K562 (cell line): ENCODE measurements at regions not wholly inside any gene's neighbourhood (a gene's known extent, or its start where the extent isn't known, plus 50 kb on each side); places are given as distances from the start of the nearest gene placed in this dataset.
A peak's percentile ranks its signal among the peaks of the same experiment; 100 is the strongest.

ENCODE experiments used
- ATF7 ChIP-seq: fragments of 450-650 bp; IDR thresholded peaks from 2 replicates; pipeline ENCODE4 v1.7.1; 2014; ENCODE audit warnings: mild to moderate bottlenecking, moderate library complexity
- CBFA2T3 ChIP-seq: fragments of 450-650 bp; IDR thresholded peaks from 2 replicates; pipeline ENCODE4 v1.6.1; 2017
- ELF2 ChIP-seq: fragments of 250-450 bp; sonication (Bioruptor Pico); IDR thresholded peaks from 2 replicates; pipeline ENCODE4 v1.5.0; 2021; ENCODE audit warnings: mild to moderate bottlenecking
- GABPB2 ChIP-seq: fragments of 250-450 bp; sonication (Bioruptor Pico); conservative IDR thresholded peaks from 2 replicates; pipeline ENCODE4 v1.5.1; 2021; ENCODE audit warnings: mild to moderate bottlenecking
- KAT7 ChIP-seq: sonication (generic); formaldehyde crosslinking; IDR thresholded peaks from 2 replicates; pipeline ENCODE4 v1.8.0; 2022; ENCODE audit warnings: missing genetic modification reagents, mild to moderate bottlenecking, borderline replicate concordance
- LEF1 ChIP-seq: fragments of 450-650 bp; IDR thresholded peaks from 2 replicates; pipeline ENCODE4 v1.6.1; 2016; ENCODE audit warnings: mild to moderate bottlenecking
- MIER1 ChIP-seq: fragments of 450-650 bp; IDR thresholded peaks from 2 replicates; pipeline ENCODE4 v1.6.1; 2016; ENCODE audit warnings: antibody characterized with exemption, mild to moderate bottlenecking, low read depth
- NR3C1 ChIP-seq: sonication (generic); formaldehyde crosslinking; IDR thresholded peaks from 2 replicates; pipeline ENCODE4 v1.8.1; 2022; ENCODE audit warnings: missing genetic modification reagents
- PHB ChIP-seq: fragments of 250-450 bp; sonication (Bioruptor Pico); IDR thresholded peaks from 2 replicates; pipeline ENCODE4 v1.5.0; 2021
- POLR2B ChIP-seq: fragments of 450-650 bp; IDR thresholded peaks from 2 replicates; pipeline ENCODE4 v1.6.1; 2018; ENCODE audit warnings: low read depth; ENCODE audit not compliant: partially characterized antibody
- SMARCC2 ChIP-seq: fragments of 450-650 bp; IDR thresholded peaks from 2 replicates; pipeline ENCODE4 v1.6.1; 2017; ENCODE audit warnings: antibody characterized with exemption, moderate library complexity, mild to moderate bottlenecking, low read depth
- SNIP1 ChIP-seq: fragments of 450-650 bp; IDR thresholded peaks from 2 replicates; pipeline ENCODE4 v1.7.1; 2017; ENCODE audit warnings: low read depth, mild to moderate bottlenecking
- TCFL5 ChIP-seq: fragments of 250-450 bp; sonication (Bioruptor Pico); conservative IDR thresholded peaks from 2 replicates; pipeline ENCODE4 v1.6.1; 2021; ENCODE audit warnings: mild to moderate bottlenecking, moderate library complexity, matching md5 sums
- ZNF583 ChIP-seq: fragments of 250-450 bp; sonication (Bioruptor Pico); IDR thresholded peaks from 2 replicates; pipeline ENCODE4 v1.4.0; 2020
- ZNF75A ChIP-seq: fragments of 450-650 bp; formaldehyde crosslinking; IDR thresholded peaks from 2 replicates; pipeline ENCODE4 v1.4.0; 2020; ENCODE audit warnings: mild to moderate bottlenecking
- ZSCAN29 ChIP-seq: fragments of 450-650 bp; IDR thresholded peaks from 2 replicates; pipeline ENCODE4 v1.6.1; 2017
- TF ChIP-seq, protein P1 (sequence below): fragments of 250-450 bp; sonication (Bioruptor Pico); IDR thresholded peaks from 2 replicates; pipeline ENCODE4 v1.5.0; 2021; ENCODE audit warnings: mild to moderate bottlenecking, moderate library complexity
- TF ChIP-seq, protein P2 (sequence below): IDR thresholded peaks from 3 replicates; pipeline ENCODE4 v1.6.1; 2011; ENCODE audit warnings: borderline replicate concordance, mild to moderate bottlenecking, moderate library complexity; ENCODE audit not compliant: insufficient read length; ENCODE audit errors: extremely low read depth
- TF ChIP-seq, protein P3 (sequence below): fragments of 250-450 bp; sonication (Bioruptor Pico); IDR thresholded peaks from 2 replicates; pipeline ENCODE4 v1.8.0; 2022; ENCODE audit warnings: moderate library complexity, mild to moderate bottlenecking, inconsistent platforms
- TF ChIP-seq, protein P4 (sequence below), 3 experiments: fragments of 200-800 bp in 1 of 3; fragments of 250-450 bp in 1 of 3; fragments of 450-650 bp in 1 of 3; sonication (Bioruptor Pico) in 1 of 3; sonication (Bioruptor generic) in 1 of 3; formaldehyde crosslinking in 1 of 3; IDR thresholded peaks; 2 replicates each; pipeline versions ENCODE4 v1.6.1 to v1.8.0; 2016 to 2022; ENCODE audit warnings: mild to moderate bottlenecking in 2 of 3, missing genetic modification characterization in 2 of 3, missing compliant biosample characterization in 1 of 3, moderate library complexity in 1 of 3

DNA sequence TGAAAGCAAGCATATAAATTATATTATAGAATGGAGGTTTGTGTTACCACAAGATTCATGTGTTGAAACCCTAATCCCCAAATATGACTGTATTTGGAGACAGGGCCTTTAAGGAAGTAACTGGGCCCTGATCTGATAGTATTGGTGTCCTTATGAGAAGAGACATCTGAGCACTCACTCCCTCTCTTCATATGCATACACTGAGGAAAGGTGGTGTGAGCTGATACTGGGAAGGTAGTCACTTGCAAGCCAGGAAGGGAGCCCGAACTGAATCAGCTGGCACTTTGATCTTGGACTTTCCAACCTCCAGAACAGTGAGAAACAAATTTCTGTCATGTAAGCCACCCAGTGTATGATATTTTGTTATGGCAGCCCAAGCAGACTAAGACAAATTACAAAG, 66.9 kb upstream of the RHOBTB1 start (continued):
- TF ChIP-seq, protein P1, sequence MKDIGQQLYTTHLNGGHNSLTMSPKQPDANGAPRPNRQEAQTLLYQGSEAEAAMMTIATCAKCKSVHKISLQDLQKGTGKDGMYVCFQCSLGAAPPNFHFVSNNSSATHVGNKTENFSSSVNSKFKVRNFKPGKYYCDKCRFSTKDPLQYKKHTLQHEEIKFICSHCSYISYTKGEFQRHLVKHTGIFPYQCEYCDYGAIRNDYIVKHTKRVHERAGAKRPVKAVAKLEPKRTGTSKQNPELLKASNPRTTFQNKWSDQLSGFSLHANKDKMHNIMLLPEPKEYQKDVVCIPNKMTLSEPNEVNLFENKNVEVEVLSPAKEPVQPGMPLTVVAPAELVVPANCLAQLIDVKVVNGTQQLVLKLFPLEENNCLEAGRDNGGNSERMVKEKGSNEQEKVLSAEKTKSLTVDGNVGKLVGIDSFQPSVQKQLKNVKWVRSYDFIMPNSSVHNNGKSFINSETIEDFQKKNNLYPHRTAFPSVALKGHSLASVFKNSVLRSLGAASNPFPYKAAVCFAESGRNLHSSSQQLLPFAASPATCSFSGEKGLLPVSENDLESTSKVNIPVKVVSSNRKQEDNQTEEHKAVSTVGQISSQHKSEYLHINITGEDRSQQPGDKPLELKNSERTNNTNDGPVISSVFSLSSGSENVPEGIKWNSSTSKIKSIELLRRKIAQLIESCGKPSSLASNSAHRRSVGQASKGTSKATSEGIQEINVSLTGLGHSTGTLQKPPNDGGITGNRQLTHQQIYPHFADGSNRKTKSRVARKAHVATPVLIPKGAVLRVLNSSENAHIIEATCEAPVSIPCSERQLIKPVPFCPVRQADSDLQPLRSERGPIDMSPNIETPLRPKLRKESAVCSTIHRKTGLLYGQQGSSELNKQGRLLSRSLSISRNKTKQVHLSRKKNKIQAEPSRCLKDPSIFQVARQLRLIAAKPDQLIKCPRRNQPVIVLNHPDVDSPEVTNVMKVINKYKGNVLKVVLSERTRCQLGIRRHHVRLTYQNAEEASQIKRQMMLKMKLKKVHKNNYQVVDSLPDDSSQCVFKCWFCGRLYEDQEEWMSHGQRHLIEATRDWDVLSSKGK (CRISPR knock-in tag): no peak
- TF ChIP-seq ZSCAN29: no peak
- TF ChIP-seq ZNF583 (CRISPR knock-in tag): no peak
- TF ChIP-seq GABPB2 (CRISPR knock-in tag): no peak
- no peak for TF ChIP-seq POLR2B
- TF ChIP-seq LEF1: 0 out of 2 replicates have a peak, but pooled peaks have one; percentile 43
- TF ChIP-seq TCFL5 (CRISPR knock-in tag): no peak
- no peak for TF ChIP-seq NR3C1
- TF ChIP-seq ZNF75A (CRISPR knock-in tag): no peak
- TF ChIP-seq KAT7 (CRISPR knock-in tag): no peak
- TF ChIP-seq ATF7: 0 out of 2 replicates have a peak, but pooled peaks have one; percentile 11
- TF ChIP-seq, protein P2, sequence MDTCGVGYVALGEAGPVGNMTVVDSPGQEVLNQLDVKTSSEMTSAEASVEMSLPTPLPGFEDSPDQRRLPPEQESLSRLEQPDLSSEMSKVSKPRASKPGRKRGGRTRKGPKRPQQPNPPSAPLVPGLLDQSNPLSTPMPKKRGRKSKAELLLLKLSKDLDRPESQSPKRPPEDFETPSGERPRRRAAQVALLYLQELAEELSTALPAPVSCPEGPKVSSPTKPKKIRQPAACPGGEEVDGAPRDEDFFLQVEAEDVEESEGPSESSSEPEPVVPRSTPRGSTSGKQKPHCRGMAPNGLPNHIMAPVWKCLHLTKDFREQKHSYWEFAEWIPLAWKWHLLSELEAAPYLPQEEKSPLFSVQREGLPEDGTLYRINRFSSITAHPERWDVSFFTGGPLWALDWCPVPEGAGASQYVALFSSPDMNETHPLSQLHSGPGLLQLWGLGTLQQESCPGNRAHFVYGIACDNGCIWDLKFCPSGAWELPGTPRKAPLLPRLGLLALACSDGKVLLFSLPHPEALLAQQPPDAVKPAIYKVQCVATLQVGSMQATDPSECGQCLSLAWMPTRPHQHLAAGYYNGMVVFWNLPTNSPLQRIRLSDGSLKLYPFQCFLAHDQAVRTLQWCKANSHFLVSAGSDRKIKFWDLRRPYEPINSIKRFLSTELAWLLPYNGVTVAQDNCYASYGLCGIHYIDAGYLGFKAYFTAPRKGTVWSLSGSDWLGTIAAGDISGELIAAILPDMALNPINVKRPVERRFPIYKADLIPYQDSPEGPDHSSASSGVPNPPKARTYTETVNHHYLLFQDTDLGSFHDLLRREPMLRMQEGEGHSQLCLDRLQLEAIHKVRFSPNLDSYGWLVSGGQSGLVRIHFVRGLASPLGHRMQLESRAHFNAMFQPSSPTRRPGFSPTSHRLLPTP: no peak
- no peak for TF ChIP-seq SMARCC2
- TF ChIP-seq, protein P3, sequence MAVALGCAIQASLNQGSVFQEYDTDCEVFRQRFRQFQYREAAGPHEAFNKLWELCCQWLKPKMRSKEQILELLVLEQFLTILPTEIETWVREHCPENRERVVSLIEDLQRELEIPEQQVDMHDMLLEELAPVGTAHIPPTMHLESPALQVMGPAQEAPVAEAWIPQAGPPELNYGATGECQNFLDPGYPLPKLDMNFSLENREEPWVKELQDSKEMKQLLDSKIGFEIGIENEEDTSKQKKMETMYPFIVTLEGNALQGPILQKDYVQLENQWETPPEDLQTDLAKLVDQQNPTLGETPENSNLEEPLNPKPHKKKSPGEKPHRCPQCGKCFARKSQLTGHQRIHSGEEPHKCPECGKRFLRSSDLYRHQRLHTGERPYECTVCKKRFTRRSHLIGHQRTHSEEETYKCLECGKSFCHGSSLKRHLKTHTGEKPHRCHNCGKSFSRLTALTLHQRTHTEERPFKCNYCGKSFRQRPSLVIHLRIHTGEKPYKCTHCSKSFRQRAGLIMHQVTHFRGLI (CRISPR knock-in tag): no peak
- peak; percentile 76 for TF ChIP-seq CBFA2T3
- TF ChIP-seq SNIP1: no peak
- TF ChIP-seq MIER1: no peak
- no peak for TF ChIP-seq ELF2 (CRISPR knock-in tag)
- TF ChIP-seq PHB: no peak
- TF ChIP-seq, protein P4, sequence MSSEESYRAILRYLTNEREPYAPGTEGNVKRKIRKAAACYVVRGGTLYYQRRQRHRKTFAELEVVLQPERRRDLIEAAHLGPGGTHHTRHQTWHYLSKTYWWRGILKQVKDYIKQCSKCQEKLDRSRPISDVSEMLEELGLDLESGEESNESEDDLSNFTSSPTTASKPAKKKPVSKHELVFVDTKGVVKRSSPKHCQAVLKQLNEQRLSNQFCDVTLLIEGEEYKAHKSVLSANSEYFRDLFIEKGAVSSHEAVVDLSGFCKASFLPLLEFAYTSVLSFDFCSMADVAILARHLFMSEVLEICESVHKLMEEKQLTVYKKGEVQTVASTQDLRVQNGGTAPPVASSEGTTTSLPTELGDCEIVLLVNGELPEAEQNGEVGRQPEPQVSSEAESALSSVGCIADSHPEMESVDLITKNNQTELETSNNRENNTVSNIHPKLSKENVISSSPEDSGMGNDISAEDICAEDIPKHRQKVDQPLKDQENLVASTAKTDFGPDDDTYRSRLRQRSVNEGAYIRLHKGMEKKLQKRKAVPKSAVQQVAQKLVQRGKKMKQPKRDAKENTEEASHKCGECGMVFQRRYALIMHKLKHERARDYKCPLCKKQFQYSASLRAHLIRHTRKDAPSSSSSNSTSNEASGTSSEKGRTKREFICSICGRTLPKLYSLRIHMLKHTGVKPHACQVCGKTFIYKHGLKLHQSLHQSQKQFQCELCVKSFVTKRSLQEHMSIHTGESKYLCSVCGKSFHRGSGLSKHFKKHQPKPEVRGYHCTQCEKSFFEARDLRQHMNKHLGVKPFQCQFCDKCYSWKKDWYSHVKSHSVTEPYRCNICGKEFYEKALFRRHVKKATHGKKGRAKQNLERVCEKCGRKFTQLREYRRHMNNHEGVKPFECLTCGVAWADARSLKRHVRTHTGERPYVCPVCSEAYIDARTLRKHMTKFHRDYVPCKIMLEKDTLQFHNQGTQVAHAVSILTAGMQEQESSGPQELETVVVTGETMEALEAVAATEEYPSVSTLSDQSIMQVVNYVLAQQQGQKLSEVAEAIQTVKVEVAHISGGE (CRISPR knock-in tag; IDR thresholded peaks at IDR 0.05): no peak
